ENCODE measurements at regions not wholly inside any gene's neighbourhood (a gene's known extent, or its start where the extent isn't known, plus 50 kb on each side); places are given as distances from the start of the nearest gene placed in this dataset.

- no peak for TF ChIP-seq USF2 (IDR thresholded peaks at IDR 0.05; ENCODE audit: borderline replicate concordance, low read depth, low read length)
- TF ChIP-seq CTCF (IDR thresholded peaks at IDR 0.05 in 2 of 3, conservative IDR thresholded peaks at IDR 0.05 in 1 of 3; ENCODE audit: control insufficient read depth in 2 of 3, extremely low read depth in 1 of 3, insufficient read depth in 1 of 3, low read depth in 3 of 3, low read length in 3 of 3), result no peak
- no peak for TF ChIP-seq CHD2 (IDR thresholded peaks at IDR 0.05; ENCODE audit: borderline replicate concordance, low read depth, low read length)
- no peak for TF ChIP-seq HDAC6 (IDR thresholded peaks at IDR 0.05; ENCODE audit: unreplicated experiment)
- no peak for TF ChIP-seq POLR2A (IDR thresholded peaks at IDR 0.05; ENCODE audit: low read depth, low read length)
- TF ChIP-seq GABPA (IDR thresholded peaks at IDR 0.05; ENCODE audit: low read depth), result no peak
- TF ChIP-seq EZH2 (IDR thresholded peaks at IDR 0.05; ENCODE audit: borderline replicate concordance, control insufficient read depth, low read depth, low read length), result no peak
- TF ChIP-seq KDM1A (IDR thresholded peaks at IDR 0.05; ENCODE audit: borderline replicate concordance), result no peak
- no peak for TF ChIP-seq SKIL (IDR thresholded peaks at IDR 0.05; ENCODE audit: low read depth, poor library complexity, severe bottlenecking)
- no peak for TF ChIP-seq MYC (IDR thresholded peaks at IDR 0.05; ENCODE audit: insufficient read depth, insufficient read length, insufficient replicate concordance, low read length, severe bottlenecking)
Measured at GRCh38 chr21:15425049-15425448, 304.7 kb upstream of the USP25 start.
